ENCODE measurements at regions not wholly inside any gene's neighbourhood (a gene's known extent, or its start where the extent isn't known, plus 50 kb on each side); places are given as distances from the start of the nearest gene placed in this dataset.
"Not testable (repeated sequence)": the region's sequence is repeated elsewhere in the genome, so short reads cannot be mapped to it uniquely, and the experiment has no call there.

DNA sequence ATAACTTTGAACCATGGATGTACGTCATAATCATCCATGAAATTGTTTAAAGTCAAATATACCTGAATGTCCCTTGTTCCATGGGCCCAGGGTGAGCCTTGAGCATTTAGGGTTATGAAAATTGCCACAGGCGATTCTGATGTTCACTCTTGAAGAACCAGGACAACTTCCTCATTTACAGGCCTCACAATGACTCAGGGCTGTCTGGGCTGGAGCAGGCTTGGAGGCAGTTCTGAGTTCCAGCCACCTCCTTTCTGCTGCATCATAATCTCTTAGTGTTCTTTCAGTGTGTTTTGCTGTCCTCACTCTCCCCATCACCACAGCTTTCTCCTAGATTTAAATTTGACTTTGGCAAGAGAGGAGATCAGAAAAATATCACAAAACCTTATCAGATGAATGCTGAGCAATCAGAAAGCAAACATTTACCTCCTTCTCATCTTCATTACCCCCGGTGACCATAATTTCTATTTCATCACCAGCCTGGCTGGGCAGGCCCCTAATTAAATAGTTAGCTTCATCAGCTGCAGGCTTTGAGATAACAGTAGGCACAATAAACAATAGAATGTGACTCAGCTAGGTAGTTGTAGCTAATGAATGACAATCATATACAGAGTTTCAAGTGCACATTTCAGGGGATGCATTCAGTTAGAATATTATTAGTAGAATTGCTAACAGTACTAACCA, 571.0 kb downstream of the SH2D4B start:
- no peak for DNase-seq (ENCODE audit: low read depth)

DNA sequence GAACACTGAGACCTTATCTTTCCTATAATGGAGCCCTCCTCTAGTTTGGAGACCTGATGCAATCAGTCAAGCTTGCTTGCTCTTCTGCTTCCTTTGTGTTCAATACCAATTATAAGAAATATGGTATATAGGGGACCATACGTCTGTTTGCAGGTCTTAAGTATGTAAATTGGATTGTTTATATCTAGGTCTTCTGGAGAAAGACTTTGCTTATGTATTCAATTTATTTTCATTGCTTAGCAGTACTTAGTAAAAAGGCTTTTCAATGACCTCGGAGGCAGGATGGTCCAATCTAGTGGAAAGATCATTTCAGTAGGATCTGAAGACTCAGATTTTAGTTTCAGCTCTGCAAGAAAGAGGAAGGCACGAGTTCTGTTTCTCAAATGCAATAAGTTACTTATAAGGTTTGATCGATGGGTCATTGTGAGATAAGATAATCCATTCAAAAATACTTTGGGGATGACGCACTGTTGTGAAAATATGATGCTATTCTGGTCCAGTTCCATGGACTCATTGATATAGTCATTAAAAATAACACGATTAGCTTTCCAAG, 571.6 kb downstream of the SH2D4B start:
- no peak for DNase-seq (ENCODE audit: low read depth)

DNA sequence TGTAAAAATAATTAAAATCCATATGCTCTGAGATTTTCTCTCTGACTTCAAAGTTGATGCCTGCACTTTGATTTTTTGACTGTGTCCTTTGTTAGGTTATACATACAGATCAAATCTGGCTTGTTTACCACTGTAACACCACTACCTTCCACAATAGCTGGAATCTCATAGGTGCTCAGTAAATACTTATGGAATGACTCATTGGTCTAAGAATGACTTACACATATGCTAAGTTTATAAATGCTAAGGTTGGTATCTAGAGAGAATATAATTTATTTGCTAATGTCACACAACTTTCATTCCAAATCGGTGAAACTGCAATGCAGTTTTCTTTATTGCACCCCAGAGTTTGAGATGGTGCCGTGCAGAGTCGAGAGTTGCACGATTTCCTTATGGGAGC, 578.5 kb downstream of the SH2D4B start:
- no peak for DNase-seq (ENCODE audit: low read depth)

- DNase-seq (ENCODE audit: low read depth) = no peak
These were observed 579.3 kb downstream of the SH2D4B start for GRCh38 chr10:81116990-81117389.

DNA sequence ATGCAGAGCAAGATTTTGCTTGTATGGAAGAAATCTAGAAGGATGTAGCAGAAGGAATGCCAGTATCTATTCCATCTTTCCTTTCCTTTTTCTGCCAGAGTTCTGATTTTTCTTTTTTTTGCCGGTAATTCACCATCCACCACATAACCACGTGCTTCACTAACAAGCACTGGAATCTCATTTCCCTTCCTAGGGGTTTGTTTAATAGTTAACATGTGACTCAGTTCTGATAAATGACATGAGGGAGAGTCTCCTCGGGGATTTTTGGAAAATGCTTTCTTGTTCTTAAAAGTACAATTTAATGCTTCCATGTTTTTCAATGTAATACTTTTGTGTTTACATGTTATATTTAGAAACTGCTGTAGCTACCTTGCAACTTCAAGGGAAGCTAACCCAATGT, 590.2 kb downstream of the SH2D4B start:
- DNase-seq (ENCODE audit: low read depth) = no peak

GRCh38 chr10:81130014-81130413, 592.3 kb downstream of the SH2D4B start:
- DNase-seq (ENCODE audit: low read depth) = no peak

DNA sequence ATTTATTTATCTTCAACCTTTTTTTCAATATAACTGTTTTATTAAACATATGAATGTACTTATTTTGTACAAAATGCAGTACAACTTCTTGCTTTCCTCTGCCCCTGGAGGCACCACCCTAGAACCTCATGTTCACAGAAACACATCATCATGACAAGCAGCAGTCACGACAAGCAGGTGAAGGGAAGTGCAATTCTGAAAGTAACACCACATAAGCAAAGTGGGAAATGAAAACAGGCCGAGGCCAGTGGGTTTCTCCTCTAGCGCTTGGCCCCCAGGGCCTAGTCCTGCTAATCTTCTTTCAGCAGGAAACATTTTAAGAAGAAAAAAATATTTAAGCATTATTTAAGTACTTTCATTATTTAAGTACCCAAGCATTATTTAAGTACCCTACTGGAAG, 598.1 kb downstream of the SH2D4B start:
- no peak for DNase-seq (ENCODE audit: low read depth)

- DNase-seq (ENCODE audit: low read depth) = no peak
These were observed 598.6 kb downstream of the SH2D4B start for GRCh38 chr10:81136261-81136660.

GRCh38 chr10:81145975-81146374, 608.3 kb downstream of the SH2D4B start:
- DNase-seq (ENCODE audit: low read depth) = no peak

DNA sequence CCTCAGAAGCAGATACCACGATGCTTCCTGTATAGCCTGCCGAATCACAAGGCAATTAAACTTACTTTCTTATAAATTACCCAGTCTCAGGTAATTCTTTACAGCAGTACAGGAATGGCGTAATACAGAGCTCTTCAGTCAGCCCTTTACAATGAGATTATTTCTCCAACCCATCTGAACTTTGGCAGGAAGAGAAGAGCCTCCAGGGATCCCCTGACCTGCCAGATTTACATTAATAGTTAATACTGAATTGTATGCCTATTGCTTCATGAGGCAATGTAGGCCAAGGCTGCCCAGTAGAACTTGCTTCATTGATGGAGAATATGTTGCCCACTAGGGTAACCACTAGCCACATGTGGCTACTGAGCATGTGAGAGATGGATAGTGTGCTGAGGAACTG, 608.7 kb downstream of the SH2D4B start:
- DNase-seq (ENCODE audit: low read depth) = no peak

DNA sequence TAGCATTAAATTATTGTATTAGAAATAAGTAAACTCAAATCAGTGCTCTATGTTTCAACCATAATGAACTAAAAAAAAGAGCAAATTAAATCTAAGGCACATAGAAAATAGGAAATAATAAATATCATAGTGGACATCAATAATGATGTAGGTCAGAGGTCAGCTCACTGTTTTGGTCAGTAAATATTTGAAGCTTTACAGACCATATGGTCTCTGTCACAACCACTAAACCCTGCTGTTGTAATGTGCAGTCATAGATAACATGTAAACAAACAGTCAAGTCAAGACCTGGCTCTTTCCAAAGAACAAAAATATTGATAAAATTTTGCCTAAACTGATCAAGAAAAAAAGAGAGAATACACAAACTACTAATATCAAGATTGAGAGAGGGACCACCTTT, 615.0 kb downstream of the SH2D4B start:
- DNase-seq (ENCODE audit: low read depth) = no peak

DNA sequence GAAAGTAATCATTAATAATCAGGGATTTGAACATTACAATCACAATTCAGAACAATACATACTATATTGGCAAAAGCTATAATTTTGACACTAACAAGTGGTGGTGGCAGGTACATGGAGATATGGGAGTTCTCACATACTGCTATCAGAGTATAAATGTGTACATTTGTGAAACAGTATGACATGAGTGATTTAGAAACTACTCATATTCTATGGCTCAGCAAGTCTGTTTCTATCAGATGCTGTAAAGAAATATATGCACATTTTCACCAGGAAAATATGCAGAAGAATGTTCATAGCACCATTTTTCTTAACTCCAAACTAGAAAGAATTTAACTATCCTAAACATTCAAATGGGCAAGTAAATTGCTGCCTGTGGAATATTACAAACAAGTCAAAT, 620.0 kb downstream of the SH2D4B start:
- DNase-seq (ENCODE audit: low read depth) = no peak

DNA sequence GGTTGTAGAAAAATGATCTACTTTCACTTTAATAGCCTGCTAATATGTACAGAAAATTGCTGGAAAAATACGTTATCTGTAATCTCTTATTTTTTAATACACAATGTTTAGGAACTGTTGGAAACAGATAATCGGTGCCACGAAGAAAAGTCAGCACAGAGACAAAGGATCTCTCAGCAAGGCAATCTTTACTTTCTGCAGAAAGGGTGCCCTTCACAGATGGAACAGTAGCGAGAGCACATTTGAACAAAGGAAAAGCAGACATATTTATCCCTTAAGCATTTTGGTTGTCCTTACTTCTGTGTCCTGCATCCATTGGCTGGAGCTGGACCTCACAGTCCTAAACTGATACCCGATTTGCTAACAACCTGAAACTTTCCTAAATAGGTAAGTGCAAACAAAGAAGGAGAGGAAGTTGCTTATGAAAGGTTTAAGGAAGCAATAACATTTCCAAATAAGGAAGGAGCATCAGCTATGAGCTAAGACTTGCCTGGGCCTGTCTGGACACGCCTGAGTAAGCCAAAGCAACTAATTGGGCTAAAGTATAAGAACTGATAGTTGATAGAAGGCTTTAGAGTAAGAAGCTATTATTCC, 640.0 kb downstream of the SH2D4B start:
- DNase-seq (ENCODE audit: low read depth) = no peak

- no peak for DNase-seq (ENCODE audit: low read depth)
These were observed 641.6 kb downstream of the SH2D4B start for GRCh38 chr10:81179324-81179723.

- no peak for DNase-seq (ENCODE audit: low read depth)
These were observed 642.2 kb downstream of the SH2D4B start for GRCh38 chr10:81179805-81180452.

GRCh38 chr10:81182296-81182695, 644.6 kb downstream of the SH2D4B start:
- no peak for DNase-seq (ENCODE audit: low read depth)

- DNase-seq (ENCODE audit: low read depth) = no peak
These were observed 654.6 kb downstream of the SH2D4B start for GRCh38 chr10:81192221-81192788.

DNA sequence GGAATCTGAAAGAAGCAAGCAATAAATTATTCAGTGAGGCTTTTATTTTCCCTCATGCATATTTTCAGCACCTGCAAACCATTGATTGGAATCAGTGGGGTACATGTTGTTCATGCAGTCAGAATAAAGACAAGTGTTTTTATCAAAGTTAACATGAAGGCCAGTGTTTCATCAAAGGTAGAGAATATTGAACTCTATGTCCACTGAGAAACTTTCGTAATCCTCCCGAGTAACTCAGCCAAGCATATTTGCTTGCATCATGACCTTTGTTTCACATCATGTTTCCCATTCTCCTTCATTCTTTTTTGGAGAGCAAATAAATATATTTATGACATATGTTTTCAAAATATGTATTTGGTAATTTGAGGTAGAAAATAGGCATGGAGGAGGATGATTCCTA, 663.1 kb downstream of the SH2D4B start:
- DNase-seq (ENCODE audit: low read depth) = no peak

GRCh38 chr10:81207359-81207758, 667.6 kb upstream of the NRG3 start:
- not testable (repeated sequence) for DNase-seq (ENCODE audit: low read depth)

- DNase-seq (ENCODE audit: low read depth) = no peak
These were observed 661.6 kb upstream of the NRG3 start for GRCh38 chr10:81213370-81213769.

DNA sequence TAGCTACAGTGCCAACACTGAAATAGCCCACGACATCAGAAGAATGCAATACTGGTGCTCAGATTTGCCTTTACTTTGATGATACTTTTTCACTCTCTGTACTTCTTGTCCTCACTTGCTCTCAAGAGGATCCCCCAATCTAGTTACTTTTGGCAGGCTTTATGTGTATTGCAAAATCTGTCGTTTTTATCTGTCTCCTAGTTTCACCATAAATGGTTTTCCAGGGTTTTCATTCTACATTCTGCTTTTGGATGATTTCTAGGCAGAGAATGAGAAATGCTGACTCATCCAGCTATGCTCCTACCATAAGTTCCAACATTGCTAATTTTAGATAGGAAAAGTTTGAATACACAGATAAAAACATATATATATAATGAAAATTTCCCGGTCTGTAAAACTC, 659.5 kb upstream of the NRG3 start:
- no peak for DNase-seq (ENCODE audit: low read depth)

GRCh38 chr10:81216949-81217348, 658.0 kb upstream of the NRG3 start:
- DNase-seq (ENCODE audit: low read depth) = no peak

DNA sequence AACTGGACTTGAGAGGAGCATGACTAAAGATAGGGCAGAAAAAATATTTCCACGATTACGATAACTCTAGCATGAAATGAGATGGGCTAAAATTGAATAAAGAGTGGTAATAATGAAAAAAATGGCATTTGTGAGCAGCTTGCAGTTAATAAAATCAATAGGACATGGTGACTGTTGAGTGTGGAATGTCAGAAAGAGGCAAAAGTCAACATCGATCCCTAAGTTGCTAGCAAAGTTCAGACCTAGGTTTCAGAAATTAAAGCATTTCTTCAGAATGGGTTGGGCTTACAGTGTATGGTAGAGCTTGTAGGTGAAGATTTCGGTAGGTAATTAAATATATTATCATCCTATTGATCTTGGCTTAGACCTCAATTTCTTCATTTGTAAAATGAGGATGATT, 656.7 kb upstream of the NRG3 start:
- no peak for DNase-seq (ENCODE audit: low read depth)

Data from Daoy (cell line).